Spinal cord (tissue), 9 donors: ENCODE measurements at regions not wholly inside any gene's neighbourhood (a gene's known extent, or its start where the extent isn't known, plus 50 kb on each side); places are given as distances from the start of the nearest gene placed in this dataset.
"Not testable (repeated sequence)": the region's sequence is repeated elsewhere in the genome, so short reads cannot be mapped to it uniquely, and the experiment has no call there.

Experiments used
- DNase-seq, 6 donors: peaks; one replicate each; pipeline versions ENCODE4 v3.0.0 to v3.0.0-alpha.2; 2013 to 2015; ENCODE audit warnings: low spot score in 6 of 6, low read depth in 4 of 6
- H3K27ac ChIP-seq: one replicate; pipeline ENCODE4 v1.5.1; 2013; ENCODE audit warnings: low read depth, low read length, control low read depth
- H3K27me3 ChIP-seq: one replicate; pipeline ENCODE4 v1.6.1; 2013; ENCODE audit warnings: low read length; ENCODE audit not compliant: control insufficient read depth, insufficient read depth
- H3K36me3 ChIP-seq: one replicate; pipeline ENCODE4 v1.6.1; 2013; ENCODE audit warnings: low read length; ENCODE audit not compliant: control insufficient read depth, insufficient read depth
- H3K4me1 ChIP-seq: one replicate; pipeline ENCODE4 v1.6.1; 2013; ENCODE audit warnings: low read length; ENCODE audit not compliant: control insufficient read depth, insufficient read depth
- H3K4me3 ChIP-seq: one replicate; pipeline ENCODE4 v1.5.1; 2013; ENCODE audit warnings: low read depth, low read length, control low read depth
- H3K9me3 ChIP-seq: one replicate; pipeline ENCODE4 v1.6.1; 2013; ENCODE audit warnings: low read length; ENCODE audit not compliant: control insufficient read depth, insufficient read depth
- whole genome bisulfite sequencing: methylation state at CpG from one replicate; pipeline ENCODE4 v1.1.5; 2013; ENCODE audit warnings: missing lambda C conversion rate; ENCODE audit not compliant: insufficient coverage; 5-methylcytosine and 5-hydroxymethylcytosine counted together
- donor health status: healthy.

- not testable (repeated sequence) for DNase-seq, H3K9me3 ChIP-seq, H3K36me3 ChIP-seq, H3K4me3 ChIP-seq, H3K27ac ChIP-seq, H3K4me1 ChIP-seq, H3K27me3 ChIP-seq
- 100% methylated on average over 1 of the region's 8 CpGs for WGBS
Measured at GRCh38 chr2:111474198-111474705, 353.5 kb downstream of the BCL2L11 start.

GRCh38 chr2:111478335-111478734 is 357.6 kb downstream of the BCL2L11 start:
- not testable (repeated sequence) for H3K4me1 ChIP-seq, H3K36me3 ChIP-seq, H3K9me3 ChIP-seq, DNase-seq, H3K4me3 ChIP-seq, H3K27me3 ChIP-seq, H3K27ac ChIP-seq
- no CpG with 5 or more reads among the region's 3 CpGs for WGBS

- not testable (repeated sequence) for DNase-seq, H3K4me3 ChIP-seq, H3K4me1 ChIP-seq, H3K27ac ChIP-seq, H3K9me3 ChIP-seq, H3K36me3 ChIP-seq, H3K27me3 ChIP-seq
- 90% methylated on average over 3 of the region's 14 CpGs for WGBS
Measured at GRCh38 chr2:111478871-111479318, 358.2 kb downstream of the BCL2L11 start.

- WGBS = 94% methylated on average over 2 of the region's 10 CpGs
- H3K27me3 ChIP-seq, H3K4me1 ChIP-seq, DNase-seq, H3K4me3 ChIP-seq, H3K36me3 ChIP-seq, H3K27ac ChIP-seq, H3K9me3 ChIP-seq: not testable (repeated sequence)
Measured at GRCh38 chr2:111480016-111480625, 359.4 kb downstream of the BCL2L11 start.

- H3K4me1 ChIP-seq, H3K36me3 ChIP-seq, H3K27me3 ChIP-seq, H3K4me3 ChIP-seq, DNase-seq, H3K27ac ChIP-seq, H3K9me3 ChIP-seq: not testable (repeated sequence)
- WGBS = 75% methylated on average over 1 of the region's 8 CpGs
Measured at GRCh38 chr2:111480633-111481032, 359.9 kb downstream of the BCL2L11 start.

GRCh38 chr2:111481219-111481618 is 360.5 kb downstream of the BCL2L11 start:
- not testable (repeated sequence) for H3K9me3 ChIP-seq, H3K27ac ChIP-seq, DNase-seq, H3K27me3 ChIP-seq, H3K4me1 ChIP-seq, H3K4me3 ChIP-seq, H3K36me3 ChIP-seq
- WGBS = 58% methylated on average over 9 of the region's 11 CpGs

- H3K27me3 ChIP-seq, DNase-seq, H3K4me1 ChIP-seq, H3K36me3 ChIP-seq, H3K4me3 ChIP-seq, H3K27ac ChIP-seq, H3K9me3 ChIP-seq: not testable (repeated sequence)
- no CpG with 5 or more reads among the region's 8 CpGs for WGBS
Measured at GRCh38 chr2:111482987-111483679, 362.4 kb downstream of the BCL2L11 start.

GRCh38 chr2:111484097-111484496 is 363.4 kb downstream of the BCL2L11 start:
- not testable (repeated sequence) for DNase-seq, H3K27me3 ChIP-seq, H3K4me1 ChIP-seq, H3K9me3 ChIP-seq, H3K36me3 ChIP-seq, H3K27ac ChIP-seq, H3K4me3 ChIP-seq
- WGBS = no CpG with 5 or more reads among the region's 3 CpGs

- H3K4me3 ChIP-seq, H3K27ac ChIP-seq, H3K36me3 ChIP-seq, DNase-seq, H3K4me1 ChIP-seq, H3K27me3 ChIP-seq, H3K9me3 ChIP-seq: not testable (repeated sequence)
- no CpG with 5 or more reads among the region's 1 CpG for WGBS
Measured at GRCh38 chr2:111485895-111486294, 365.2 kb downstream of the BCL2L11 start.

- WGBS = no CpG with 5 or more reads among the region's 4 CpGs
Measured at GRCh38 chr2:111488451-111488850, 367.7 kb downstream of the BCL2L11 start.

More at GRCh38 chr2:111488451-111488850, 367.7 kb downstream of the BCL2L11 start:
- not testable (repeated sequence) for H3K27ac ChIP-seq, H3K36me3 ChIP-seq, H3K27me3 ChIP-seq, H3K9me3 ChIP-seq, DNase-seq, H3K4me1 ChIP-seq, H3K4me3 ChIP-seq
